Nephron (organoid): ENCODE measurements at regions not wholly inside any gene's neighbourhood (a gene's known extent, or its start where the extent isn't known, plus 50 kb on each side); places are given as distances from the start of the nearest gene placed in this dataset.

Experiments used
- H3K27ac Mint-ChIP-seq, 3 experiments: 2 replicates each; pipeline ENCODE4 v1.8.0; 2020; ENCODE audit warnings: mixed read lengths in 3 of 3, mild to moderate bottlenecking in 2 of 3, moderate library complexity in 1 of 3
- H3K27me3 Mint-ChIP-seq: 2 replicates; pipeline ENCODE4 v1.8.0; 2021; ENCODE audit warnings: low read depth, mild to moderate bottlenecking, moderate library complexity, mixed read lengths
- H3K36me3 Mint-ChIP-seq: 2 replicates; pipeline ENCODE4 v1.8.0; 2020; ENCODE audit warnings: low read depth, mixed read lengths
- H3K4me1 Mint-ChIP-seq: 2 replicates; pipeline ENCODE4 v1.8.0; 2020; ENCODE audit warnings: mixed read lengths
- H3K4me3 Mint-ChIP-seq, 3 experiments: 2 replicates each; pipeline ENCODE4 v1.8.0; 2020; ENCODE audit warnings: mild to moderate bottlenecking in 3 of 3, mixed read lengths in 3 of 3, moderate library complexity in 2 of 3
- H3K9me3 Mint-ChIP-seq: 2 replicates; pipeline ENCODE4 v1.8.0; 2020; ENCODE audit warnings: mixed read lengths
- CTCF ChIP-seq, 3 experiments: fragments of 200-600 bp; sonication (generic); IDR thresholded peaks; one replicate each; pipeline ENCODE4 v1.5.0; 2021; ENCODE audit warnings: antibody characterized with exemption in 3 of 3; ENCODE audit not compliant: unreplicated experiment in 3 of 3

GRCh38 chr4:176902710-176903323, 110.1 kb upstream of the VEGFC start:
- no peaks in the 10 kb centered on the region for H3K9me3 Mint-ChIP-seq
- no peak for TF ChIP-seq CTCF (IDR thresholded peaks at IDR 0.05; ENCODE audit: unreplicated experiment in 3 of 3)
- H3K36me3 Mint-ChIP-seq, result no peaks in the 10 kb centered on the region
- H3K4me1 Mint-ChIP-seq, result no peaks in the 10 kb centered on the region
- no peak overlapping the region for H3K4me3 Mint-ChIP-seq
- no peaks in the 10 kb centered on the region for H3K27me3 Mint-ChIP-seq
- no peak overlapping the region for H3K27ac Mint-ChIP-seq

- no peaks in the 10 kb centered on the region for H3K27me3 Mint-ChIP-seq
- no peak for TF ChIP-seq CTCF (IDR thresholded peaks at IDR 0.05; ENCODE audit: unreplicated experiment in 3 of 3)
Measured at GRCh38 chr4:176906709-176907108, 114.0 kb upstream of the VEGFC start.

GRCh38 chr4:176910646-176911045, 117.9 kb upstream of the VEGFC start:
- Mint-ChIP-seq H3K4me3 (no peak overlapping the region), H3K27me3 (no peaks in the 10 kb centered on the region), H3K36me3 (no peaks in the 10 kb centered on the region), H3K27ac (no peak overlapping the region), H3K4me1 (no peaks in the 10 kb centered on the region), H3K9me3 (peaks cover 35% of the 10 kb centered on the region)
- TF ChIP-seq CTCF (IDR thresholded peaks at IDR 0.05; ENCODE audit: unreplicated experiment in 3 of 3), result no peak

More at GRCh38 chr4:176906709-176907108, 114.0 kb upstream of the VEGFC start:
- Mint-ChIP-seq H3K4me1 (no peaks in the 10 kb centered on the region), H3K4me3 (no peak overlapping the region), H3K27ac (no peak overlapping the region), H3K9me3 (peaks cover 4% of the 10 kb centered on the region), H3K36me3 (no peaks in the 10 kb centered on the region)

- H3K27ac Mint-ChIP-seq, result no peak overlapping the region
- H3K4me3 Mint-ChIP-seq, result no peak overlapping the region
- TF ChIP-seq CTCF (IDR thresholded peaks at IDR 0.05; ENCODE audit: unreplicated experiment in 3 of 3), result no peak
- H3K9me3 Mint-ChIP-seq, result peaks cover 14% of the 10 kb centered on the region
- H3K4me1 Mint-ChIP-seq, result no peaks in the 10 kb centered on the region
- H3K36me3 Mint-ChIP-seq, result no peaks in the 10 kb centered on the region
- no peaks in the 10 kb centered on the region for H3K27me3 Mint-ChIP-seq
Measured at GRCh38 chr4:176919631-176920030, 126.9 kb upstream of the VEGFC start.

GRCh38 chr4:176920694-176921093, 128.0 kb upstream of the VEGFC start:
- Mint-ChIP-seq H3K27ac (no peak overlapping the region), H3K9me3 (peaks cover 5% of the 10 kb centered on the region), H3K27me3 (no peaks in the 10 kb centered on the region), H3K4me3 (no peak overlapping the region), H3K36me3 (no peaks in the 10 kb centered on the region), H3K4me1 (no peaks in the 10 kb centered on the region)
- no peak for TF ChIP-seq CTCF (IDR thresholded peaks at IDR 0.05; ENCODE audit: unreplicated experiment in 3 of 3)

- H3K27ac Mint-ChIP-seq, result no peak overlapping the region
- TF ChIP-seq CTCF (IDR thresholded peaks at IDR 0.05; ENCODE audit: unreplicated experiment in 3 of 3), result no peak
- H3K4me1 Mint-ChIP-seq, result no peaks in the 10 kb centered on the region
- no peaks in the 10 kb centered on the region for H3K27me3 Mint-ChIP-seq
- H3K36me3 Mint-ChIP-seq, result no peaks in the 10 kb centered on the region
- peaks cover 2% of the 10 kb centered on the region for H3K9me3 Mint-ChIP-seq
- H3K4me3 Mint-ChIP-seq, result no peak overlapping the region
Measured at GRCh38 chr4:176921256-176921655, 128.5 kb upstream of the VEGFC start.
